IMR-90 (cell line): ENCODE measurements at regions not wholly inside any gene's neighbourhood (a gene's known extent, or its start where the extent isn't known, plus 50 kb on each side); places are given as distances from the start of the nearest gene placed in this dataset.

ENCODE experiments used
- ATAC-seq: fragments of 200-7000 bp; cut with Tn5 transposase; 2 replicates; pipeline ENCODE4 v1.9.1; 2020; ENCODE audit warnings: low read depth, mild to moderate bottlenecking, moderate library complexity
- BruUV-seq: library from RNA; stranded (reverse); fragments of 400-500 nt; replicated peaks from 2 replicates; lab custom pipeline; 2021; lab: Mats Ljungman, UMichigan
- CTCF ChIA-PET: fragments of 300-600 bp; formaldehyde crosslinking; extraction: SDS; loops from one replicate; lab custom pipeline; 2021; ENCODE audit warnings: antibody characterized with exemption; lab: Yijun Ruan, JAX
- POLR2A ChIA-PET: fragments of 300-600 bp; sonication (Branson Sonifier 250); formaldehyde crosslinking; loops from one replicate; lab custom pipeline; 2022; ENCODE audit warnings: antibody characterized with exemption; ENCODE audit not compliant: unreplicated experiment; lab: Charles Lee
- DNase-seq: peaks from one replicate; pipeline ENCODE4 v3.0.0; 2013
- H2AFZ ChIP-seq: replicated peaks from 2 replicates; pipeline ENCODE3; 2013; ENCODE audit warnings: low read length, mild to moderate bottlenecking; ENCODE audit not compliant: poor library complexity
- H2AK5ac ChIP-seq: 2 replicates; pipeline ENCODE4 v1.6.1; 2013; ENCODE audit warnings: low read depth, low read length, inconsistent platforms
- H2AK9ac ChIP-seq: replicated peaks from 2 replicates; pipeline ENCODE3; 2013; ENCODE audit warnings: mild to moderate bottlenecking, low read depth, low read length, moderate library complexity; ENCODE audit not compliant: poor library complexity
- H2BK120ac ChIP-seq: 2 replicates; pipeline ENCODE4 v1.6.1; 2013; ENCODE audit warnings: low read depth, low read length, inconsistent platforms
- H2BK15ac ChIP-seq: 3 replicates; pipeline ENCODE4 v1.6.1; 2013; ENCODE audit warnings: low read depth, low read length, inconsistent platforms
- H2BK20ac ChIP-seq: 2 replicates; pipeline ENCODE4 v1.6.1; 2013; ENCODE audit warnings: low read depth, mild to moderate bottlenecking, inconsistent platforms, low read length, moderate library complexity
- H2BK5ac ChIP-seq: 2 replicates; pipeline ENCODE4 v1.6.1; 2013; ENCODE audit warnings: mild to moderate bottlenecking, low read depth, low read length, inconsistent platforms; ENCODE audit not compliant: poor library complexity, severe bottlenecking
- H3K14ac ChIP-seq: replicated peaks from 2 replicates; pipeline ENCODE4 v1.6.1; 2013; ENCODE audit warnings: low read depth, low read length, inconsistent platforms
- H3K18ac ChIP-seq: 2 replicates; pipeline ENCODE4 v1.6.1; 2013; ENCODE audit warnings: low read depth, low read length, control low read depth
- H3K23ac ChIP-seq: 2 replicates; pipeline ENCODE4 v1.6.1; 2013; ENCODE audit warnings: low read depth, low read length, inconsistent platforms
- H3K27ac ChIP-seq: 2 replicates; pipeline ENCODE4 v1.5.1; 2013; ENCODE audit warnings: mild to moderate bottlenecking, control low read depth, low read length; ENCODE audit not compliant: insufficient read depth
- H3K27me3 ChIP-seq: 2 replicates; pipeline ENCODE4 v1.6.1; 2013; ENCODE audit warnings: low read length; ENCODE audit not compliant: control insufficient read depth, insufficient read depth
- H3K36me3 ChIP-seq: 2 replicates; pipeline ENCODE4 v1.6.1; 2013; ENCODE audit warnings: low read length, mixed read lengths; ENCODE audit not compliant: control insufficient read depth, insufficient read depth
- H3K4ac ChIP-seq: 2 replicates; pipeline ENCODE4 v1.6.1; 2013; ENCODE audit warnings: low read depth, low read length, inconsistent platforms
- H3K4me1 ChIP-seq: 2 replicates; pipeline ENCODE4 v1.6.1; 2013; ENCODE audit warnings: low read length, mixed read lengths; ENCODE audit not compliant: control insufficient read depth, insufficient read depth
- H3K4me2 ChIP-seq: 2 replicates; pipeline ENCODE4 v1.6.1; 2013; ENCODE audit warnings: low read depth, mild to moderate bottlenecking, control low read depth, low read length, moderate library complexity
- H3K4me3 ChIP-seq: 2 replicates; pipeline ENCODE4 v1.5.1; 2013; ENCODE audit warnings: low read depth, mild to moderate bottlenecking, control low read depth, low read length, moderate library complexity; ENCODE audit not compliant: insufficient read depth
- H3K56ac ChIP-seq: 2 replicates; pipeline ENCODE4 v1.6.1; 2013; ENCODE audit warnings: low read length, inconsistent platforms; ENCODE audit not compliant: insufficient read depth; ENCODE audit errors: extremely low read depth
- H3K79me1 ChIP-seq, 2 experiments: 2 replicates each; pipeline ENCODE4 v1.6.1; 2013; ENCODE audit warnings: low read length in 2 of 2, inconsistent platforms in 1 of 2, low read depth in 1 of 2
- H3K9ac ChIP-seq: 2 replicates; pipeline ENCODE4 v1.6.1; 2013; ENCODE audit warnings: low read depth, low read length, control low read depth
- H3K9me1 ChIP-seq: 2 replicates; pipeline ENCODE4 v1.6.1; 2013; ENCODE audit warnings: low read length, inconsistent platforms; ENCODE audit not compliant: insufficient read depth
- H3K9me3 ChIP-seq: 2 replicates; pipeline ENCODE4 v1.6.1; 2013; ENCODE audit warnings: low read length; ENCODE audit not compliant: control insufficient read depth, insufficient read depth
- H4K20me1 ChIP-seq: 2 replicates; pipeline ENCODE4 v1.6.1; 2013; ENCODE audit warnings: low read length, inconsistent platforms; ENCODE audit not compliant: insufficient read depth
- H4K5ac ChIP-seq: 2 replicates; pipeline ENCODE4 v1.6.1; 2013; ENCODE audit warnings: mild to moderate bottlenecking, low read depth, low read length, control low read depth
- H4K8ac ChIP-seq, 2 experiments: 2 replicates each; pipeline ENCODE4 v1.6.1; 2013; ENCODE audit warnings: low read depth in 2 of 2, low read length in 2 of 2, control low read depth in 1 of 2, inconsistent platforms in 1 of 2
- H4K91ac ChIP-seq: 2 replicates; pipeline ENCODE4 v1.6.1; 2013; ENCODE audit warnings: low read depth, low read length, inconsistent platforms; ENCODE audit not compliant: insufficient read depth
- BHLHE40 ChIP-seq: fragments of 150-350 bp; IDR thresholded peaks from 2 replicates; pipeline ENCODE4 v1.6.1; 2016; ENCODE audit warnings: mild to moderate bottlenecking, low read depth, low read length
- CEBPB ChIP-seq: IDR thresholded peaks from 2 replicates; pipeline ENCODE4 v1.6.1; 2012; ENCODE audit warnings: low read depth, low read length, improper control_type of control experiment
- CHD1 ChIP-seq: IDR thresholded peaks from 2 replicates; pipeline ENCODE4 v1.6.1; 2012; ENCODE audit warnings: low read depth, low read length, improper control_type of control experiment
- CTCF ChIP-seq: conservative IDR thresholded peaks from 2 replicates; pipeline ENCODE4 v1.5.1; 2012; ENCODE audit warnings: mild to moderate bottlenecking, low read depth, low read length, improper control_type of control experiment
- RFX5 ChIP-seq: IDR thresholded peaks from 2 replicates; pipeline ENCODE4 v1.8.0; 2012; ENCODE audit warnings: low read depth, mild to moderate bottlenecking, low read length, moderate library complexity
- SMC3 ChIP-seq: fragments of 150-350 bp; IDR thresholded peaks from 2 replicates; pipeline ENCODE4 v1.6.1; 2016; ENCODE audit warnings: low read depth, mild to moderate bottlenecking, antibody characterized with exemption, low read length, moderate library complexity
- WGBS, 2 experiments: methylation state at CpG; one replicate each; pipeline versions ENCODE4 v1.1.5 to v1.1.7; 2013; ENCODE audit warnings: missing lambda C conversion rate in 2 of 2; ENCODE audit not compliant: insufficient read length in 1 of 2; ENCODE audit errors: extremely low coverage in 2 of 2; 5-methylcytosine and 5-hydroxymethylcytosine counted together
- dilution Hi-C: fragments of 300-500 bp; cut with HindIII; formaldehyde crosslinking; loops from one replicate; pipeline ENCODE4 v1.14.3; 2018; ENCODE audit warnings: low sequenced_read_pairs; ENCODE audit not compliant: unreplicated experiment
- in situ Hi-C: fragments of 300-500 bp; cut with MboI; formaldehyde crosslinking; loops from 3 replicates; pipeline ENCODE4 v1.14.3; 2019; ENCODE audit warnings: low sequenced_read_pairs, inconsistent platforms, mixed read lengths
- intact Hi-C: fragments of 100-400 bp; cut with micrococcal nuclease; formaldehyde crosslinking; loops from 2 replicates; pipeline ENCODE4 v1.10.0; 2022
- TF ChIP-seq, protein P1 (sequence below): fragments of 150-350 bp; IDR thresholded peaks from 2 replicates; pipeline ENCODE4 v1.6.1; 2017; ENCODE audit warnings: mild to moderate bottlenecking, antibody characterized with exemption, low read length, low read depth

- POLR2A ChIA-PET: no interaction called here
Observed at GRCh38 chr5:124515497-124516245, 230.8 kb downstream of the ZNF608 start.

More at GRCh38 chr5:124515497-124516245, 230.8 kb downstream of the ZNF608 start:
- H4K5ac ChIP-seq: no peak overlapping the region
- H3K23ac ChIP-seq: no peak overlapping the region
- H2AK5ac ChIP-seq: no peak overlapping the region
- no peak overlapping the region for H3K4ac ChIP-seq
- H4K91ac ChIP-seq: no peak overlapping the region
- DNase-seq (no peak), ATAC-seq (no peak)
- H3K79me1 ChIP-seq: no peaks in the 10 kb centered on the region
- peaks cover 10% of the 10 kb centered on the region for H3K4me1 ChIP-seq
- in situ Hi-C loops: no loop called here
- H2BK15ac ChIP-seq: no peak overlapping the region
- H2BK20ac ChIP-seq: no peak overlapping the region
- no TSS peak for BruUV-seq
- CTCF ChIA-PET: no interaction called here
- H4K20me1 ChIP-seq: no peaks in the 10 kb centered on the region
- no peaks in the 10 kb centered on the region for H3K36me3 ChIP-seq
- no peaks in the 10 kb centered on the region for H3K27me3 ChIP-seq
- H2AFZ ChIP-seq: no peak overlapping the region
- H3K56ac ChIP-seq: no peak overlapping the region
- no peak overlapping the region for H3K14ac ChIP-seq
- intact Hi-C loops: loop anchor here (10.0 kb wide), 1 partner anchor 229 kb away; the partner anchor contains the start of gene ZNF608
- no peak overlapping the region for H3K18ac ChIP-seq
- no peak overlapping the region for H4K8ac ChIP-seq
- TF ChIP-seq CEBPB (no peak), BHLHE40 (no peak), CTCF (no peak), RFX5 (no peak), SMC3 (no peak), CHD1 (no peak)
- TF ChIP-seq, protein P1, sequence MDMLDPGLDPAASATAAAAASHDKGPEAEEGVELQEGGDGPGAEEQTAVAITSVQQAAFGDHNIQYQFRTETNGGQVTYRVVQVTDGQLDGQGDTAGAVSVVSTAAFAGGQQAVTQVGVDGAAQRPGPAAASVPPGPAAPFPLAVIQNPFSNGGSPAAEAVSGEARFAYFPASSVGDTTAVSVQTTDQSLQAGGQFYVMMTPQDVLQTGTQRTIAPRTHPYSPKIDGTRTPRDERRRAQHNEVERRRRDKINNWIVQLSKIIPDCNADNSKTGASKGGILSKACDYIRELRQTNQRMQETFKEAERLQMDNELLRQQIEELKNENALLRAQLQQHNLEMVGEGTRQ: no peak
- H2AK9ac ChIP-seq: no peak overlapping the region
- H3K4me3 ChIP-seq: no peak overlapping the region
- dilution Hi-C loops: no loop called here
- no peak overlapping the region for H2BK120ac ChIP-seq
- H3K9ac ChIP-seq: no peak overlapping the region
- H3K9me3 ChIP-seq: no peaks in the 10 kb centered on the region
- no peak overlapping the region for H2BK5ac ChIP-seq
- H3K9me1 ChIP-seq: no peaks in the 10 kb centered on the region
- no CpG with 5 or more reads among the region's 3 CpGs for WGBS, 2 experiments
- H3K27ac ChIP-seq: no peak overlapping the region
- H3K4me2 ChIP-seq: no peak overlapping the region
